Right lobe of liver (tissue), 4 donors: ENCODE measurements at regions not wholly inside any gene's neighbourhood (a gene's known extent, or its start where the extent isn't known, plus 50 kb on each side); places are given as distances from the start of the nearest gene placed in this dataset.

Source experiments
- POLR2A ChIP-seq: fragments of 450-650 bp; IDR thresholded peaks from one replicate; pipeline ENCODE4 v1.6.1; 2017; ENCODE audit warnings: antibody characterized with exemption, mild to moderate bottlenecking
- TF ChIP-seq, protein P1 (sequence below), 4 donors: fragments of 200-600 bp in 3 of 4; fragments of 450-650 bp in 1 of 4; IDR thresholded peaks; one replicate each; pipeline versions ENCODE4 v1.5.1 to v1.8.0; 2016 to 2022; ENCODE audit warnings: antibody characterized with exemption in 4 of 4, mild to moderate bottlenecking in 2 of 4
- donor health status: DM: no; HTN: no; CAD: no.
- donor health status: DM: no; HTN: no; CAD: no.
- donor health status: DM: no; HTN: yes; CAD: no.

- TF ChIP-seq, protein P1, sequence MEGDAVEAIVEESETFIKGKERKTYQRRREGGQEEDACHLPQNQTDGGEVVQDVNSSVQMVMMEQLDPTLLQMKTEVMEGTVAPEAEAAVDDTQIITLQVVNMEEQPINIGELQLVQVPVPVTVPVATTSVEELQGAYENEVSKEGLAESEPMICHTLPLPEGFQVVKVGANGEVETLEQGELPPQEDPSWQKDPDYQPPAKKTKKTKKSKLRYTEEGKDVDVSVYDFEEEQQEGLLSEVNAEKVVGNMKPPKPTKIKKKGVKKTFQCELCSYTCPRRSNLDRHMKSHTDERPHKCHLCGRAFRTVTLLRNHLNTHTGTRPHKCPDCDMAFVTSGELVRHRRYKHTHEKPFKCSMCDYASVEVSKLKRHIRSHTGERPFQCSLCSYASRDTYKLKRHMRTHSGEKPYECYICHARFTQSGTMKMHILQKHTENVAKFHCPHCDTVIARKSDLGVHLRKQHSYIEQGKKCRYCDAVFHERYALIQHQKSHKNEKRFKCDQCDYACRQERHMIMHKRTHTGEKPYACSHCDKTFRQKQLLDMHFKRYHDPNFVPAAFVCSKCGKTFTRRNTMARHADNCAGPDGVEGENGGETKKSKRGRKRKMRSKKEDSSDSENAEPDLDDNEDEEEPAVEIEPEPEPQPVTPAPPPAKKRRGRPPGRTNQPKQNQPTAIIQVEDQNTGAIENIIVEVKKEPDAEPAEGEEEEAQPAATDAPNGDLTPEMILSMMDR (IDR thresholded peaks at IDR 0.05), result no peak
- no peak for TF ChIP-seq POLR2A
Measured at GRCh38 chr16:9188721-9189120, 97.3 kb downstream of the HAPSTR1 start.
